HG02938 (cell line): ENCODE measurements at regions not wholly inside any gene's neighbourhood (a gene's known extent, or its start where the extent isn't known, plus 50 kb on each side); places are given as distances from the start of the nearest gene placed in this dataset.

Experiments used
- ATAC-seq: cut with Tn5 transposase; IDR thresholded peaks from one replicate; pipeline ENCODE4 v1.9.1; 2021; ENCODE audit warnings: mild to moderate bottlenecking, moderate library complexity; ENCODE audit not compliant: unreplicated experiment

DNA sequence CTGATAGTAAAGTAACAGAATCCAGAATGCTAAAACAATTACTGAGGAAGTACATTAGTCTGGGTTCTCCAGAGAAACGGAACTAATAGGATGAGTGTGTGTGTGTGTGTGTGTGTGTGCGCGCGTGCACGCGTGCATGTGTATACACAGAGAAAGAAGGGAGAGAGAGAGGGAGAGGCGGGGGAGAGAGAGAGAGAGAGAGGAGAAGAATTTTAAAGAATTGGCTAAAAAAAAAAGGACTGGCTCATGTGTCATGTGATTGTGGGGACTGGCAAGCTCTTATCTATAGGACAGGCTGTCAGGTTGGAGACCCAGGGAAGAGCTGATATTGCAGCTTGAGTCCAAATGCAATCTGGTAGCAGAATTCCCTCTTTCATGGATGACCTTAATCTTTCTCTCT is 976.2 kb upstream of the CDH2 start:
- no peak for ATAC-seq

DNA sequence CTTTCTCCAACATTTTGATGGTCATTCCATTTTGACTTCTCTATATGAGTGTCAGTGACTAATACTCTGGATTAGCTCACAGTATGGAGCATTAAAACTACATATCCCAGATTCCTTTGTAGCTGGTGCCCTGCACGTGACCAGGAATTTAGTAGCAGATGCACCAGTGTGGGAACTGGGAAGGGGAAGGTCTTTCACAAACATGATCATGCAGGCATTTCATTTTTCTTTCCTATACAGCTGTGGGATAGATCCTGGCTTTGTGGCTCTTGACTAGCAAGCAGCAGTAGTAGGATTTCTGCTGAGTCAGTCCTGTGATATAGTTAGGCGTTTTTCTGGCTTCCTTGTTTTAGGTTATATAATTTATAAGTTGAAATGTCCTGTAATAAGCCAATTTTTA is 971.0 kb upstream of the CDH2 start:
- ATAC-seq: no peak

DNA sequence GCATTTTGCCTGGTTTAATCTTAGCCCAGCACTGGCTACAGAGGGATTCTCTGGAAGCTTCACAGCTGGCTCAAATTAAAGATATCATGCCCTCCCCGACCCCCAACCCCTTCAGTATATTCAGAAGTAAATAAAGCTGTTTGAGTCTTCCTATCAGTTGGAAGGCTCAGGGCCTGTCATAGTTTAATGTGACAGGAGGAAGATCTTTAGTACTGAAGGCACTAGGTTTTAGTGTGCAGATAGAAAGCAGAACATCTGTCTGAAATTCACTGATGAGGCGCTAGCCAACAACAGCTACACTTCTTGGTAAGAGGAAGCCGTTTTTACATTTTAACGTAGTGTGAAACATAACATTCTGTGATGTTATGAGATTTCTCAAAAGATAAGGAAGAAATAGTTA is 969.1 kb upstream of the CDH2 start:
- no peak for ATAC-seq

DNA sequence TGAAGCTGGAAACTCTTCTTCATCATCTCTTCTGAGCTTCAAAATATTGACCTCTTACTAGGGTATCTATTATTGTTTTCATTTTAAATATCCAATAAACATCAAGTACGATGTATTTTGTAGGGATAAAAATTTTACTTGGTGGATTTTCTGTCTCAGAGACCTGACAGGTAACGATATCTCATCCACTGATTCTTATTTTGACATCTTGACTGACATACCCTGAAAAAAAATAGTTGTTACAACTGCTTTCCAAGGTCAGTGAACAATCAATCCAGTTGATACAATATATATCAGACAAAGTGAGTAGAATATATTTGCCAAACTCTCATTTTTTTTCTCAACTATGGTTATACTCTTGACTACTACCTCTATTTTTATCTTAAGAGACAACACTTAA is 963.7 kb upstream of the CDH2 start:
- no peak for ATAC-seq

DNA sequence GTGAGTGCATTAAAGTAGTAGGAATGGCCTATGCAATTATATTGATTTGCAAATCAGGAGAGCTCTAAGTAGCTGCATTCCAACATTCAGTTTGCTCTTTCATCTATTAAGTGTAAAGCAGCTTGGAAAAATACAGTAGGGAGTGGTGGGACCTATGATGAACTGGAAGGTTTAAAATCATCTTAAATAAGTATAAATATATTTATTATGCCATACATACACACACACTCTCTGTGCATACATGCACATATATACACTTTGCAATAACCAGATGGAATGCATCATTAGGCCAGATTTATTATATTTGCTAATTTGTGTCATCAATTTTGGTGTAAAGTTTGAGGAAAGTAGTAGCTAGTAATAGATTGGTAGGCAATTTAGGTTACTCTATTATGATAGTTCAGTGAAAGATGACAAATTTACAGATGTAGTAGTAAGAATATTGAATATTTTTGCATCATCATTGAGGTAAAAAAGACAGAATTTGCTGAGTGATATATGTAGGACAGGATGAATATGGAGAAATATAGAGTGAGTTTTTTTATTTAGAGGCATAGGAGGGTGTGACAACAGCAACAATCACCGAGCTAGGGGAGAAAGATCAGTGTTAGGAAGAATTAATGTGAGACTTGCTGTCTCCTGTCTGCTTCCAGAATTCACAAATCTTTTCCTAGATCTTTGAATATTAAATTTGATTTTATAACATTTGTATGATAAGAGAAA is 961.0 kb upstream of the CDH2 start:
- no peak for ATAC-seq

DNA sequence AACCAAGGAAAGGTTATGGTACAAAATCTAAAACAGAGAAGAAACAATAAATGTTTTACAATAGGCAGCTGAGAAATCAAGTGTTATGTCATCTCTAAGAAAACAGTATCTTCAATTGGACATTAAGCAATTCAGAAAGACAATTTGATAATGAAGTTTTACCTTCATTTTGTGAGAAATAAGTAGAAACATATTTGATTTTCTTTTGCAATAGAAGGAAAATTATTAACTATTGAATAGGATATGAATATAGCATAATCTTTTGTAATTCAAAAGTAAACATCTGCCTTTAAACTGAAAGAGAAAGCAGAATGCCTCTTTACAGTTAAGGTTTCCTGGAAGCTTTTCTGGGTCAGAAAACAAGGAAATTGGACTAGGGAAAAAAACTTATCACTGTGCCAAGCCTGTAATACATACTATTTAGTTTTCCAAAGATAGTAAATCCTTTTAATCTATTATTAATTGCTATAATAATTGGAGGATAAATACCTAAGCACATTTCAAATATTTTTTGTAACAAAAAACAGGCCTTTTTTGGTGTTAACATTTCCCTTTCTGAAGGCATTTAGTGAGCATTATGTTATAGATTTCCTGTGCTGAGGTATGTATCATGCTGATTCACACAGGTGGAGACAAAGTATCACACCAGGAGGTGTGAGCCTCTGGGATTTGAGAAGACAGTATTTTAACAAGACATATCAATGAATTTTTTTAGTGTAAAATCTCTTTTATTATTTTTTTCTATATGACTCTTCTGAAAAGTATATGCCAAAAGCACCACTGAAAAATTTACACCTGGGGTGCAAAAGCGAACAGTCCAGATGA is 947.0 kb upstream of the CDH2 start:
- no peak for ATAC-seq

DNA sequence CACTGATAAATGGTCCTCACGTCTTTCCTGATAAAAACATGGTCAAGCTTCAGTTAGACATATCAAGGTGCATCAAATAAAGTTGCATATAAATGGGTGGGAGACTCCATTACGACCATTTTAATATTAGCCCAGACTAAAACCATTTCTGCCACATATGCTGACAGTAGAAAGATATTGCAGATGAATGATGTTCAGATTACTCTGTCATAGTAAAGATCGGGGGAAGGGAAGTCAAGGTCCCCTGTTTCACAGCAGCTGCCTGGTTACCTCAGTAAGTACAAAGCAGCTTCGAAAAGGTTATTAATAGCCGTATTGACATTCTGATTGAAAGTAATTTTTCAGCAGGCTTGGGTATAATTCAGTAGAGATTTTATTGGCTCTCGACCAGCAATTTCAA is 927.7 kb upstream of the CDH2 start:
- no peak for ATAC-seq

DNA sequence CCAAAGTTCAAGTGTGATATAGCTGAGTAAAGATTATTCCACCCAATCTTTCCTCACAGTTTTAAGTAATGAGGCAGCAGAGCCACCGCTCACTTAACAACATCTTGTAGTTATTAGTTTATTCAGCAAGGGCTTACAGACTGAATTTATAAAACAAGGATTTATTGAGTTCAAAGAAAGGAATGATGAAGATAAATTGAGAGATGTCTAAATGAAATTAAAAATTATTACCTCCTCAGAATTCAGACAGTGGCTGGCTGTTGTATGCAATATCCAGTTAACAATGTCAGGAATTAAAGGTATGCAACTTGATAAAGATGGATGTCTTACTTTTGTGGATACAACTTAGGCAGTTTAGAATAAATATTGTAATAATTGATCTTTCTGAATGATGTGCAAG is 927.3 kb upstream of the CDH2 start:
- no peak for ATAC-seq

DNA sequence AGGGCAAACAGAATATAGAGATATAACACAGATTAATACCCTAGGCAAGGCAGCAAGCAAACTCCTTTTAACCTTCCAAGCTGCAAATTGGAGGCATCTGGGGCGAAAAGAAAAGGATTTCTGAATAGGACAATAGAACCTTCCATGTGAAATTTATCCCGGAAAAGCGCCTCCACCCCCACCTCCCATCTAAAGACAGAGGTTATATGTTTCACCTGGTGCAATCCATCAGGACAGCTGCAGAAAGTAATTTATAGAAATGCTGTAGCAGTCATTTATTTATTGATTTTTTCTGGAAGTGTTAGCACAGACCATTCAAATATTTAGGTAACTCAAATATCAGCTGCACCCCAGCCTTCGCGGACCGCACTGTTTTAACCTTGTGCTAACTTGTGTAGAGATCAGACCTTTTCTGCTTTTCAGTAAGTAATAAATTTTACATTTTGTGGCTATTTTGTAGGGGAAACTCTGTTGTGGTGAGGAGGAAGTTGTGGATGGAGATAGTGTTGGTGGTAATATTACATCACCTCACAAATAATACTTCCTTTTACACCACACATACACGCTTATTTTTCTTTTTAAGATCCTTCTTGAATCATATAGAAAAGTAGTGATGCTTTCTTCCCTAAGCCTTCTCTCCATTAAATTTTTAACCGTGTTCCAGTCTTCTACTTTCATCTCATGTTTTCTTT is 919.3 kb upstream of the CDH2 start:
- no peak for ATAC-seq

DNA sequence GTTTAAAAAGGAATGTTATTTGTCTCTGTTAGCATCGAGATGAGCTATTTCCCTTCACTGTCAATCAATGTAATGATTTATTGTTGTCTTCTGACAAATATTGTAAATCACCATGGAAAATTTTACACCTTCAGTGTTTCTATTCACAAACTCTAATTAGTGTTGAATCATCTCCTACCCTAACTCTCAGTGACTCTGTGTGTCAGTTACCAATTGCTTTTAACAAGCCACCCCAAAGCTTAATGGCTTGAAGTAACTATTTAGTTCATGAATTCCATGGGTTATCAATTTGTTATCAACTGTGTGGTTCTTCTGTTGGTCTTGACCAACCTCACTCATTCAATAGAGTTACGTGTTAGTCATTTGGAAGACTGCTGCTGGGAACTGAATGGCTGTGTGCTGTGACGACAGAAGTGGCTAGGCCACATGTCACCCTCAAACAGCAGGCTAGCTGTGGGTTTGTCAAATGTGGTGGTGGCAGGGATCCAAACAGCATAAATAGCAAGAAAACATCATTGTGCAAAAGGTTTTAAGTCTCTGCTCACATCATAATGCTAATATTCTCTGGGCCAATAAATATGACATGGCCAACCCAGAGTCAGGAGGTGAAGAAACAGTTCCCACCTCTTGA is 910.8 kb upstream of the CDH2 start:
- ATAC-seq: no peak

DNA sequence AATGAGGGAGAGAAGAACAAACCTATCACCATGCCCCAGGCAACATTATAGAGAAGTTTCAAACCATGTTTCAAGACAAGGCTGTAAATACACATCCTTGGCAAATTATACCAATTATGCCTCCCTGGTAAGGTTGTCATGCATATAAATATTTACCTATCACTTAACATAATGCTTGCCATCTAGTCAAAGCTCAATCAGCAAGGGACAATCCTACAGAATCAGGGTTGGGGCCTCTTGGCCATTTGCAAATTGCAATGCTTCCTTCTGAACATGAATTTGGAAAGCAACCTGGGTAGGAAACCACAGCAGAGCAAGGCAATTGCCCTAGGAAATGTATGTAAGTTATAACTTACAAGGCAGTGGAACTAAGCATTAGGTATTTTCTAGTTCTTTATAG is 907.2 kb upstream of the CDH2 start:
- no peak for ATAC-seq

DNA sequence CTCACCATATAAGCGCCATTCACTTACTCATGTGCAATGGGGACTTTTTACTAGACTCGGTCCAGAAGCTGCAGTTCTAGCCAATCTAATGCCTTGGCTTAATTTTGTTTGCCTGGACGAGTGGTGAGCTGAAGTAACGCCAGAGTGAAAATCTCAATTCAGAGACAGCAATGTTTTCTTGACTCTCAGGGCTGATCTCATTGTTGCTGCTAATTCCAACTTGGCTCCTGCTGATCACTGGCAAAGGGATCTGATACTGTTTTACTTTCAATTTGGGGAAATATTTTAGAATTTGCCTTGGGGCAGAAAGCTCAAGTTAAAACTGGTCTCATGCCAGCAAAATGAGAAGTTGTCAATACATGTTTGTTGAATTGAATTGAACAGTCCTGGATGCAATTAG is 906.6 kb upstream of the CDH2 start:
- no peak for ATAC-seq

DNA sequence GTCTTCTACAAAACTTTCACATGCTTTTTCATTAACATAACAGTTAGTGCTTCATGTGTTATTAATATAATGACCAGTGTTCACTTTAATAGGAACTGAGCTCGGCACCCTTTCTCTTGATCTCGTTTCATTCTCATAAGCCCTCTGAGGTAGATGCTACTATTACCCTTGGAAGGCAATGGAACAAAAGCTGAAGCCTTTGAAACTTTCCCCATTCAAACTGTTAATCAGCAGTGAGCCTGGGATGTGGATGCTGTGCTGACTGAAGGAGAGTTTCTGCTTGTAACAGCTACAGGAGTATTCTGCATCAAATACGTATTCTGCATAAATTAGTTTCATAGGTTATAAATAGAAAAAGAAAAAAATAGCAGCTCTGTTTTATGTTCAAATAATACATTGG is 904.0 kb upstream of the CDH2 start:
- no peak for ATAC-seq

DNA sequence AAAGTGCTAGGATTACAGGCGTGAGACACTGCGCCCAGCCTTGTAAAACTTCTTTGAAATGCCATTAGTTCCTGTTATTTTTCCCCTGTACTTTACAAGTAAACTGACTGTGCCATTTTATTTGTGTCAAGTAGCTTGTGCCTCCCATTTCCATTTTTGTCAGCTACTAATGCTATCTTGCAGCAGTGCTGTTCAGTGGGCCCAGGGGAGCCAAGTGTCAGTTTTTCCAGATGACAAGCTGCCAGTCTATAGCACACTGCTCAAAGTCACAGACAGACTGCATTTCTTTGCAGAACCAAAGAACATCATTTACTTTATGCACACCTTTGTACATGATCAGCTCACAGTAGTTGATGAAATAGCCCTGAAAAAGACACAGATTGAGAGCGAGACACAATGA is 901.3 kb upstream of the CDH2 start:
- ATAC-seq: no peak

DNA sequence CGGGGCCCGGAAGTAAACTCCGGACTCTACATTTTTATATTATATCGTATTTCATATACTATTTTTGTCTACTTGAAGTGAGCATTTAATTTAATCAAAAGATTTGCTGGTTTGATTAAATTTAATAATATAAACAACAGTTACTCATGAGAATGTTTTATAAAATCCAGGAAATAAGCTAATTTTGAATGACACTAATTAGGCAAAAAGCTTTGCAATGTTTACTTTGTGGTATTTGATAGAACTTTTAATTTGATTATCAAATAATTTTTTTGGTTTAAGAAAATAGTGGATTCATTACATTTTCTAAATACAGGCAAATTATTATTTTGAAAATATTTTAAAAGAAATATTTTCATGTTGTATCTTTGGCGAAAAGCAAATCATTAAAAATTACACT is 900.4 kb upstream of the CDH2 start:
- ATAC-seq: no peak

DNA sequence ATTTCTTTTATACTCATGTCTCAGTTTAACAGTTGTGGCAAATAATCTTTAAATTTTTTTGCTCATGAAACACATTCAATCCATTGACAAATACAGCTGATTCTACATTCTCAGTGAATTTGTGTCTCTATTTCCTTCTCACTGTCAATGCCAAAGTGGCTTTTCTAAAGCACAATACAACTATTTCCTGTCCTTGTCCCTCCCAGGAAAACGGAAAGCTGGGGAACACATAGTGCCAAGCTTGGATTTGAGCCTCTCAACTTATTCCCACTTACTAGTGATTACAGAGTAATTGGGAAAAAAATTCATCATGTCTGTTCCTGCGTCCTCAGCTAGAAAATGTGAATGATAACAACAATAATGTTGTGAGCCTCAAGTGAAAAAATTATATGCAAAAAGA is 899.7 kb upstream of the CDH2 start:
- ATAC-seq: no peak

DNA sequence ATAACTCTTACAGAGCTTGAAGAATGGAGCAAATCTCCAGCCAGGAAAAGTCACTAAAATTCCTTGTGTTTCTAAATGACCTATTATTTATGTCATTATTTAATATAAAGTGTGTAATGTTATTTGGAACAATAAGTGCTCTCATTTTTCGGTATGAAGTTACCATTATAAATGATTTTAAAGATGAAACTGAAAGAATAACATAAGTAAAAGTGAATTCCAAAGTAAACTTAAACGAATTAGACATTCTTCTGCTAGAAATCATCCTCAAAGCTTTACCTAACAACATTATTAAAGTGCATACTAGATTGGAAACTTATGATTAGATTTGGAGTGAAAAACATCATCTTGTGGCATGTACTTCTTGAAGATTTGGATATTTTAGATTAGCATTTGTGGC is 897.2 kb upstream of the CDH2 start:
- ATAC-seq: no peak

DNA sequence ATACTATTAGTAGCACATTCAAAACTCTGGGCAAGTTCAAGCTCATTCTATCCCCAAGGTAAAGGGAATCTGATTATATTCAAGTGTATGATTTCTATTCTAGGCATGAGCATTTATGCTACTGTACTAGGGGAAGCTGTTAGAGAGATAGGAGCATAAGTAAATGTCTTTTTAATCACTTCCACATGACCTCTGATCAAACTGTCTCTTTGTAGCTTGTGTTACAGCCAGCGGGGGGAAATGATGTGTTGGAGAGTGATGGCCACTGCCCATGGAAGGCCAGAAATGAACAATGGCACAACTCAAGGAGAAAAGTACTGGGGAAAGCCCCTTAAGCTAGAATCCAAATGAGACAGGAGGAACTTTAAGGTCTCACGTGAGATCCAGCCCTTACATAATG is 894.9 kb upstream of the CDH2 start:
- no peak for ATAC-seq

DNA sequence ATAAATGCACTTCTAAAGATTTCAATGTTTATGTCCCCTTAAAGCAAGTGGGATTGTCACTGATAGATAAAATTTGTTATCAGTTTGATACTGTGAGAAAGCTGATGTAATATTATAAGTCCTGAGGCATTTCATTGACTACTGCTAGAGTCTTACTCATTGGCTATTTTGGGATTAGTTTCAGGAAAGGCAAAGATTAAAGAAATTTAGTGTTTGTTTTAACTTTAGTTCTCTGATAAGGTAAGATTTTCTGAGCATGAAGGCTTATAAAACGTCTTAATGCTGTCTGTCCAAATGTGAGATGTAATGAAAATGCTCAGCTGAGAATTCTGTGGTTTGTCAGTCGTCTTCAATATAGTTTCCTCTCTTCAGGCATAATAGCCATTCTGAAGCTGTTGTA is 886.4 kb upstream of the CDH2 start:
- ATAC-seq: no peak

DNA sequence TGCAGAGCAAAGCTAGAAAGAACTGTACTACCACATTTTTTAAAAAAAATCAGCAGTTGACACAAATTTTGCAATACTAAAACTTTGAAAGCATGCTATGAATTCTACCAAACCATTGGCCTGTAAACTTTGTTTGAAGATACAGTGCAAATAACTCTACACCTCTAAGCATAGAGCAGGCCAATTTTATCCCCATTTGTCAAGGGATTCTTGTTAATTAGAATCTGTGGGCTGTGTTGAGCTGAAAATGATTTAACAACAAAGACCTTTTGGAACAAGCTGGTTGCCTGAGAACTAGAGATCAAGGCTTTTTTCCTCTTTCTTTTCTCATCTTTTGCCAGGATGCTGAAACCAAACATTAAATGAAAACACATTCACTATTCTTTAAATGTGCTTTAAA is 886.0 kb upstream of the CDH2 start:
- ATAC-seq: no peak

DNA sequence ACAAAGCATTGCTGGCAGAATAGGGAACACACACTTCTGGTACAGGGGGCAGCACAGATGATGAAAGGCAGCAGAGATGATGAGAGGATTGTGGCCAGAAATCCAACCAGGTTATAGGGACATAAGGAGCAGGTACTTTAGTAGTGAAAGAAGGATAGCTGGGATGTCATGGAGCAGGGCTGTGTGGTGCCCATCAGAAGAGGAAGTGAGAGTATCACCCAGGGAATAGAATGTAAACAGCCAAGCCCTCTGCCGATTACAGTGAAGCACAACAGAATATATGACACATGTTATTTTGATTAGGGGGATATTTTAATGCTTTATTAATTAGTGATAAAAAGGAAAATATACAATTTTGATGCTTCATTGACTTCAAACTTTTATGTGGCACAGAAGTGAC is 883.4 kb upstream of the CDH2 start:
- no peak for ATAC-seq

DNA sequence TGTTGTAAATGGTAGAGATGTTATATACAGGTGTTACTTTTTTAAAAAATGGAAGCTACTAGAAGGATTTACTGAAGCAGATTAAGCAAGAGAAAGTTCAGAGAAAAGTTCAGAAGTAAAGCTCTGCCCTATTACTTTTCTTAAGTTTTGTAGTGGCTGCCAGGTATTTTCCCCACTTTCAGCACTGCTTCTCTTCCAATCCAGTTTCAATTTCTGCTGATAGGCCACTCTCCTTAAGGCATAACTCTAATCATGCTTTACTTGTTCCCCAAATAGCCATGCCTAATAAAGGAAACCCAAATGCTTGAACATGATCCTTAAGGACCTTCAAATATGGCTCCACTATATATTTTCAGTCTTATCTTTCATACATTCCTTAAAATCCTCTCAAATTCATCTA is 880.8 kb upstream of the CDH2 start:
- ATAC-seq: no peak
